K562 (cell line): ENCODE measurements at regions not wholly inside any gene's neighbourhood (a gene's known extent, or its start where the extent isn't known, plus 50 kb on each side); places are given as distances from the start of the nearest gene placed in this dataset.

Experiments used
- BDP1 ChIP-seq: IDR thresholded peaks from 3 replicates; pipeline ENCODE4 v1.6.1; 2011; ENCODE audit not compliant: insufficient read length, insufficient read depth
- CBFA2T3 ChIP-seq: fragments of 450-650 bp; IDR thresholded peaks from 2 replicates; pipeline ENCODE4 v1.6.1; 2017
- DACH1 ChIP-seq: fragments of 450-650 bp; IDR thresholded peaks from 2 replicates; pipeline ENCODE4 v1.6.1; 2018; ENCODE audit not compliant: partially characterized antibody
- ETV1 ChIP-seq: fragments of 450-650 bp; conservative IDR thresholded peaks from 2 replicates; pipeline ENCODE4 v1.6.1; 2016; ENCODE audit warnings: missing genetic modification characterization, control low read depth, low read depth, missing compliant biosample characterization
- HDAC6 ChIP-seq: IDR thresholded peaks from 2 replicates; pipeline ENCODE4 v1.6.1; 2012; ENCODE audit warnings: low read depth, mild to moderate bottlenecking, control low read depth, inconsistent platforms, low read length, moderate library complexity
- HSF4 ChIP-seq: fragments of 250-450 bp; sonication (Bioruptor Pico); IDR thresholded peaks from 2 replicates; pipeline ENCODE4 v2.1.2; 2022; ENCODE audit warnings: mild to moderate bottlenecking, moderate library complexity, borderline replicate concordance
- IRF2 ChIP-seq: sonication (generic); formaldehyde crosslinking; IDR thresholded peaks from 2 replicates; pipeline ENCODE4 v1.8.1; 2022; ENCODE audit warnings: mild to moderate bottlenecking, missing genetic modification reagents
- KDM1A ChIP-seq, 2 experiments: fragments of 450-650 bp; IDR thresholded peaks; 2 replicates each; pipeline ENCODE4 v1.6.1; 2016; ENCODE audit warnings: mild to moderate bottlenecking in 2 of 2
- NFYB ChIP-seq: IDR thresholded peaks from 2 replicates; pipeline ENCODE4 v1.6.1; 2011; ENCODE audit warnings: mild to moderate bottlenecking, moderate library complexity; ENCODE audit not compliant: insufficient read length; ENCODE audit errors: extremely low read depth
- SAFB ChIP-seq: fragments of 200-400 bp; formaldehyde crosslinking; IDR thresholded peaks from 2 replicates; pipeline ENCODE4 v1.6.1; 2017; ENCODE audit warnings: low read depth, low read length, borderline replicate concordance
- SOX6 ChIP-seq: fragments of 450-650 bp; IDR thresholded peaks from 2 replicates; pipeline ENCODE4 v1.6.1; 2014; ENCODE audit warnings: mild to moderate bottlenecking
- STAG1 ChIP-seq: sonication (generic); formaldehyde crosslinking; IDR thresholded peaks from 2 replicates; pipeline ENCODE4 v1.5.0; 2020; ENCODE audit warnings: missing genetic modification reagents, borderline replicate concordance
- ZFP91 ChIP-seq: sonication (generic); formaldehyde crosslinking; IDR thresholded peaks from 2 replicates; pipeline ENCODE4 v1.8.0; 2022; ENCODE audit warnings: mild to moderate bottlenecking, missing genetic modification reagents
- ZKSCAN3 ChIP-seq: fragments of 250-450 bp; sonication (Bioruptor Pico); IDR thresholded peaks from 2 replicates; pipeline ENCODE4 v1.4.0; 2020
- ZNF134 ChIP-seq: fragments of 250-450 bp; sonication (Bioruptor Pico); conservative IDR thresholded peaks from 2 replicates; pipeline ENCODE4 v1.4.0; 2020
- ZNF3 ChIP-seq: fragments of 250-450 bp; sonication (Bioruptor Pico); IDR thresholded peaks from 2 replicates; pipeline ENCODE4 v1.5.0; 2021; ENCODE audit warnings: mild to moderate bottlenecking, moderate library complexity
- ZNF318 ChIP-seq, 2 experiments: fragments of 450-650 bp; IDR thresholded peaks; 2 replicates each; pipeline ENCODE4 v1.6.1; 2016; ENCODE audit warnings: mild to moderate bottlenecking in 2 of 2, borderline replicate concordance in 1 of 2, low read depth in 1 of 2, moderate library complexity in 1 of 2
- ZNF644 ChIP-seq: fragments of 200-800 bp; sonication (Bioruptor generic); IDR thresholded peaks from 2 replicates; pipeline ENCODE4 v1.6.1; 2016; ENCODE audit warnings: low read depth, missing genetic modification characterization, missing compliant biosample characterization
- ZNF76 ChIP-seq: fragments of 250-450 bp; sonication (Bioruptor Pico); IDR thresholded peaks from 2 replicates; pipeline ENCODE4 v1.4.0; 2020; ENCODE audit warnings: mild to moderate bottlenecking, moderate library complexity, borderline replicate concordance

- TF ChIP-seq ZNF318 (IDR thresholded peaks at IDR 0.05; ENCODE audit: borderline replicate concordance in 1 of 2, low read depth in 1 of 2) (no peak), ZFP91 (no peak), NFYB (no peak), ZNF134 (CRISPR knock-in tag) (no peak), HDAC6 (no peak), ZKSCAN3 (CRISPR knock-in tag) (no peak), ETV1 (tag) (peak; percentile 57; the same call in 1 of the 2 replicates), ZNF3 (no peak), BDP1 (no peak), SAFB (no peak), CBFA2T3 (peak; percentile 55), HSF4 (no peak), STAG1 (CRISPR knock-in tag) (no peak), KDM1A (IDR thresholded peaks at IDR 0.05) (no peak), ZNF76 (CRISPR knock-in tag) (no peak), ZNF644 (tag) (peak; percentile 23; the same call in 1 of the 2 replicates), DACH1 (no peak), SOX6 (peak; percentile 8; the same call in 1 of the 2 replicates), IRF2 (CRISPR knock-in tag) (no peak)
Observed at GRCh38 chr9:68643901-68644809, 60.9 kb upstream of the PIP5K1B start (continued).
